NCI-H69 (cell line): ENCODE measurements at regions not wholly inside any gene's neighbourhood (a gene's known extent, or its start where the extent isn't known, plus 50 kb on each side); places are given as distances from the start of the nearest gene placed in this dataset.
"Not testable (repeated sequence)": the region's sequence is repeated elsewhere in the genome, so short reads cannot be mapped to it uniquely, and the experiment has no call there.

Experiments
- DNase-seq: peaks from one replicate; lab custom pipeline; 2025; lab: John Stamatoyannopoulos, UW

DNA sequence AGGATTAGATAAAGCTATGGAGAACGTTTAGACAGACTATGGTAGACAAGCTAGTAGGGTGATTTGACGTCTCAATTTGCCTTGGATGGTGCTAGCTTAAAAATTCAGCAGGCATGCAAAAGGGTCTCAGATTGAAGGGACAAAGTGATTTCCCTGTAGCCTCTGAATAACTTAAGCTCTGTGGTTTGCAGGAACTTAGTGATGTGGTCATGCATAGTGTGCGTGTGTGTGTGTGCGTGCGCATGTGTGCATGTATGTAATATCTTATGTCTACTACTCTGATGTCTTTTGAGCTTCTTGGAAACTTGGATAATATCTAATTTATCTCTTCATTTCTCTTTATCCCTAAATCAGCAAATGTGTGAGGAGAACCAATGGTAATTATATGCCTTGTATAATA, 183.6 kb upstream of the TNC start:
- no peak for DNase-seq

DNA sequence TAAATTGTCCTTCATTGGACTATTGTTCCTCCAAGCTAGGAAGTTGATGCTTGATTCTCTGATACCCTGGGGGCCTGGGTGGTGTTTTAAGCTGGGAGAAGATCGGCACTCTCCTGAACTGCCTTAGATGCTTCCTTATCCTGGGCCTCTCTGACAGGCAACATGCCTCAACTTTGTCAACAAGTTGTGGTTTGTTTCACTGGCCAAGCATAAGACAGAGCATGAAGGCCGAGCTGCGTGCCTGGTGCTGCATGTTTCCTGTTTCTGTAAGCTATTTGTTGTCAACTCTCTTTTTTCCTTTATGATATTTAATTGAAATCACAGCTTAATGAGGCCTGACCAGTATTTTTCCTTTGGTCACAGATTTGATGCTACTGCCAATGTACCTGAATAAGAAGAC, 187.6 kb upstream of the TNC start:
- no peak for DNase-seq

DNA sequence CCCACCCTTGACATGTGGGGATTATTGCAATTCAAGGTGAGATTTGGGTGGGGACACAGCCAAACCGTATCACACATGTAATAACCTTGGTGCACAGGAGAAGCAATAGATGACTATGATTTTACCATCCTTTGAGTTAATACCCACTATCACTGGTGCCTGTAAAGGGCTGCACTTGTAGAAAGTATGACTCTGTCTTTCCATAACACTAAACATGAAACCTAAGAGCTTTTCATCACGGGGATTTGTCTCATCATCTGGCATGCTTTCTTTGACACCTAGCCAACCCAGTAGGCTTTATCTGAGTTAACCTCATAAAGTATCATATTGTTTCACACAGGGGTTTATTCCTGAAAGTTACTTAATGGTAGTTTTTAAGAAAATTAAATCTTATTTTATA, 188.9 kb upstream of the TNC start:
- no peak for DNase-seq

DNA sequence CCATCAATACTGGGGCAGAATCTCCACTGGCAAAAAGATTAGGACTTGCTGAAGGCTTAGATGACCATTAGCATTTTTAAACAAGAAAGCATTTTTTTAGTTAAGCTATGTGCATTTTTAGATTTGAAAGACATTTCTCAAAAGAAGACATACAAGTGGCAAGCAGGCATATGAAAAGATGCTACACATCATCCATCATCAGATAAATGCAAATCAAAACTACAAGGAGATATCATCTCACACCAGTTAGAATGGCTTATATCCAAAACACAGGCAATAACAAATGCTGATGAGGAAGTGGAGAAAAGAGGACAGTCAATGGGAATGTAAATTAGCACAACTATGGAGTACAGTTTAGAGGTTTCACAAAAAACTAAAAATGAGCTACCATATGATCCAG, 195.6 kb upstream of the TNC start:
- no peak for DNase-seq

- no peak for DNase-seq
Observed at GRCh38 chr9:115326461-115326860, 208.5 kb upstream of the TNC start.

GRCh38 chr9:115327436-115328122, 209.6 kb upstream of the TNC start:
- no peak for DNase-seq

DNA sequence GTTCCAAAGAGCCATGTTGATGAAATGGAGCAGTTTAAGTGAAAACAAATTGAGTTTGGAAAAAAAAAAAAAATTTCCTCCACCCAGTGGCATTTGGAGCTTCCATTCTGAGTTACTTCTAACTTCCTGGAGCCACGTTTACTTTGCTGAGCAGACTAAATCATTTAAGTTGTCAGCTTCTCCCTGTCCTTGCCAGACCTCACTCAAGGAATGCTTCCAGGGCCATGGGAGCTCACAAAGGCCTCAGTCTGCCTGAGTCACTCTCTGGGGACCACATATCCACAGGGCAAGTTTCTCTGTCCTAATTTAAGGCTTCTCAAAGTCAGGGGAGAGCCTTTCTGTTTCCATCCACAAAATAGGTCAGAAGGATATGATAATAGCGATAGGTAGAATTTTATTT, 210.3 kb upstream of the TNC start:
- peak; percentile 14 for DNase-seq

DNA sequence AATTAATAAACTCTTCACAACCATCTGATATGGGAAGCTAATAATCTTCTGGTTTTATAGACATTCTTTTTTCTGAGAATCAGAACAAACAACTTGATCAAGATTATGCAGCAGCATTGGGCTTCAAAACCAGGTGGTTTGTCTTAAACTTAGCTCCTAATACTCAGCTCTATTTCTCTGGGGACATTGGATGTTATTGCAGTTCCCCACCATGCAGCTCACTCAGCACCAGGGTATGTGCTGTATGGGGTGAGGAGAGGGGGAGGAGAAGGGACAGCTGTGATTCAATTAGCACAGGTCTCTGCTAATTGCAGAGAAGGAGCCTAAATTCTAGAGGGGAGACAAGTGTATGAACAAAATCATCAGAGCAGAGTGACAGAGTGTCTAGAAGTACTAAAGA, 210.7 kb upstream of the TNC start:
- peak; percentile 54 for DNase-seq

GRCh38 chr9:115333277-115334070, 215.5 kb upstream of the TNC start:
- DNase-seq = no peak

- peak; percentile 26 for DNase-seq
Observed at GRCh38 chr9:115335439-115335838, 217.5 kb upstream of the TNC start.

DNA sequence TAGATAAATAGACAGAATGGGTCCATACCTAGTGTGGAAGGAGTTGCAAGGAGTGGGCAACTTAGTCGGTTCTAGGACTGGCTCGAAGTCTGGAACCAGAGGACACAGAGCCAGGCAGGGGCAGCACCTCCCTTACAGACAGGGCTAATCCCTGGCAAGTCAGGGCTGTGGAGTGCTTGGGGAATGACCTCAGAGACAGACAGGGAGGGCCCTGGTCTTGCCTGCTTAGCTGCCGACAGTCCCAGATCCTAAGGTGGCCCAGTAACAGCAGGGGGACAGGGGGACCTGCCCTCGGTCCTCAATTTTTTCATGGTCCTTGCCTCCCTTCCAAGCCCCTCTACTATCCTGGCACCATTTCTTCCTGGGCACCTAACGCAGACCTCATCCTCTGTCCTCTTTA, 222.4 kb upstream of the TNC start:
- DNase-seq = no peak

GRCh38 chr9:115341426-115341825, 223.5 kb upstream of the TNC start:
- no peak for DNase-seq

- DNase-seq = not testable (repeated sequence)
Observed at GRCh38 chr9:115347776-115348175, 229.8 kb upstream of the TNC start.

GRCh38 chr9:115348936-115349335, 231.0 kb upstream of the TNC start:
- DNase-seq = not testable (repeated sequence)

DNA sequence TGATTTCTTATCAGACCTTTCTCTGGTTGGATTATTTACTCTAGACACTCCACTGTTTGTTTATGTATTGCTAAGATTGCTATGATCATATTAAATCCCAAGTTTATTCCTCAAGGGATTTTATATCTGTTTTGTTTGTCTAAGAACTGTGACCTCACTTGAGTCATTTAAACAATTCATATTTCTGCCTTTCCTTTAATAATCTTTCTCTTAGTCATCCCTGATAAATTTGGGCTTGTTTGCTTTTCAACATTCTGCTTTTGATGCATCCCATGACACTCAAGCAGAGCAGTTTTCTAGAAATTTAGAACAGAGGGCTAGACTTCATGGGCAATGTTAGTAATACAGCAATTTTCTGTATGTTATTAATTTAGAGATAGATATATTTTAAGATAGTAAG, 231.6 kb upstream of the TNC start:
- DNase-seq = no peak

- DNase-seq = no peak
Observed at GRCh38 chr9:115350548-115350947, 232.6 kb upstream of the TNC start.

GRCh38 chr9:115353681-115354080, 235.7 kb upstream of the TNC start:
- DNase-seq = no peak

- peak; percentile 40 for DNase-seq
Observed at GRCh38 chr9:115357821-115358220, 239.9 kb upstream of the TNC start.

DNA sequence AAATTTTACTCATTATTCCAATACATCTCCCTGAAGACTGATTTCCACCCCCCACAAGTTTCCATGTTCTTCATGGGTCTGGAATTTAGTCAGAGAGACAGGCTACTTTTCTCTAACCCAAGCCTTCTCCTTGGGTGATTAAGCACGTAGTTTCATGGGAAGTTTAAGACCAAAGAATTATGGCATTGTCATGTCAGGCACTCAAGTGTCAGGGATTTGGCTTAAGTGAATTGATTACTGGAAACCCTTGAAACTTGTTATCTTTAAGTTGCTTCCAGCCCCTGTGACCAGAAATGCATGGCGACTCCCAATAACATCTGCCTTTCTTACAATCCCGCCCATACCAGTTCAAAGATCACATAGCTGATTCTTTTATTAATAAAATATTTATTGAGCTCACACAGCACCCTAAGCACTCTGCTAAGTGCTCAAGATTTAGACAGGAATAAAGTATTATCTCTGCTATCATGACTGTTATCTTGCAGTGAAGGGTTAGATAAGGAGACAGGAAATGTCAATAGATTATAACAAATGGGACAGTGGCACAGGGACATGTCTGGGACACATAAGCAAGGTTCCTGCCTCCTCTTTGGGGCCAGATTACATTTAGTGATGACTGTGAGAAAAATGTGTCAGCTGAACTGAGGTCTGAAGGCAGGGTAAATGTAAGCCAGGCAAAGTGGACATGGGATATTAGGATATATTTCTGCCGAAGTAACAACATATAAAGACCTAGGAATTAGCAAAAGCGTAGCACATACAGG, 241.2 kb upstream of the TNC start:
- DNase-seq = no peak

DNA sequence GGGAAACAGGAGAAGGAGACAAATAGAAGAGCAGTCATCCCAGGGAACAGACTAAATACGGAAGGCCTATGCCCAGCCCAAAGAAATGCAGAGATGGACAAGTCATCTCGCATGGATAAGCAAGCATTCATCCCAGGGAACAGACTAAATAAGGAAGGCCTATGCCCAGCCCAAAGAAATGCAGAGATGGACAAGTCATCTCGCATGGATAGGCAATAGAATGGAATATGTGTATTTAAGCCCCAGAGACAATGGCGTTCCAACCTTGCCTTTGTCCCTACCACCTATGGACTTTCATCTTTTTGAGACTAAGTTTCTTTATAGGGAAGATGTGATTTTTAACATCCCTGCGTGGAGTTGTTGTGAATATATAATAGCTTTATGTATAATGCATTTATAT, 242.2 kb upstream of the TNC start:
- DNase-seq = no peak

DNA sequence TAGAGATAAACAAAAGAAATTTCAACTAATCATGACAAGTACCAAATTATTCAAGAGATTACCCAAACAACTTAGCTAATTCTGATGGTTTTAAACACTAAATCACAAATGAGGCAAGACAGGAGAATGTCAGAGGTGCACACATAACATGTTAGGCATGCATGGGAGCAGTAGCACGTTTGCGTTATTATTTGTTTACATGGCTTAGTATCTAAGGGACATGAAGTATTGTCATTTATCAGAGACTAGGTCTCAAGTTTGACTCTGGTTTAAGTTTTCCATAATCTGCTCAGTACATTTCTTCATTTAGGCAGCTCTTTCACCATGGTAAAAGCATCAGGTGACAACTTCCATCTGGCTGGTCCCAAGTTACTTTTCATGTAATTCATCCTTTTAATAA, 244.1 kb upstream of the TNC start:
- no peak for DNase-seq

DNA sequence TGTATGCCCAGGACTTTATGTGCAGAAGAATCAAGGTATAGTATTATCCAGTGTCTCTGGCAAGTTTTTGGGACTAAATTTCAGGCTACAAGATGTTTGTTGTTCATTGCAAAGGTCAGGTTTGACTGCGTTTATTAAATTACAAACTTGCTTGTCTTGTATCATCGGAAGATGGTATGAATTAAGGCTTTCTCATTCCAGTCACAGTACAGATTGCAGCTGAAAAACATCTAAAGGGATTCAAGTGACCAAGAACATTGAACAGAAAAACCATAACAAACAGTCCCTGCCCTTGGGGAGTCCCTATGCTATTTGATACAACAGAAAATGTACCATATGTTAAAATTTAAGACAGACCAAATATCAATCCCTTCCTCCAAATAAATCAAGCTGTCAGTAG, 244.7 kb upstream of the TNC start:
- DNase-seq = peak; percentile 55

GRCh38 chr9:115364991-115365390, 247.0 kb upstream of the TNC start:
- no peak for DNase-seq
